IMR-90 (cell line): ENCODE measurements at regions not wholly inside any gene's neighbourhood (a gene's known extent, or its start where the extent isn't known, plus 50 kb on each side); places are given as distances from the start of the nearest gene placed in this dataset.

Experiments used
- ATAC-seq: fragments of 200-7000 bp; cut with Tn5 transposase; 2 replicates; pipeline ENCODE4 v1.9.1; 2020; ENCODE audit warnings: low read depth, mild to moderate bottlenecking, moderate library complexity
- BruUV-seq: library from RNA; stranded (reverse); fragments of 400-500 nt; replicated peaks from 2 replicates; lab custom pipeline; 2021; lab: Mats Ljungman, UMichigan
- CTCF ChIA-PET: fragments of 300-600 bp; formaldehyde crosslinking; extraction: SDS; loops from one replicate; lab custom pipeline; 2021; ENCODE audit warnings: antibody characterized with exemption; lab: Yijun Ruan, JAX
- POLR2A ChIA-PET: fragments of 300-600 bp; sonication (Branson Sonifier 250); formaldehyde crosslinking; loops from one replicate; lab custom pipeline; 2022; ENCODE audit warnings: antibody characterized with exemption; ENCODE audit not compliant: unreplicated experiment; lab: Charles Lee
- DNase-seq: peaks from one replicate; pipeline ENCODE4 v3.0.0; 2013
- H2AFZ ChIP-seq: replicated peaks from 2 replicates; pipeline ENCODE3; 2013; ENCODE audit warnings: low read length, mild to moderate bottlenecking; ENCODE audit not compliant: poor library complexity
- H2AK5ac ChIP-seq: 2 replicates; pipeline ENCODE4 v1.6.1; 2013; ENCODE audit warnings: low read depth, low read length, inconsistent platforms
- H2AK9ac ChIP-seq: replicated peaks from 2 replicates; pipeline ENCODE3; 2013; ENCODE audit warnings: mild to moderate bottlenecking, low read depth, low read length, moderate library complexity; ENCODE audit not compliant: poor library complexity
- H2BK120ac ChIP-seq: 2 replicates; pipeline ENCODE4 v1.6.1; 2013; ENCODE audit warnings: low read depth, low read length, inconsistent platforms
- H2BK15ac ChIP-seq: 3 replicates; pipeline ENCODE4 v1.6.1; 2013; ENCODE audit warnings: low read depth, low read length, inconsistent platforms
- H2BK20ac ChIP-seq: 2 replicates; pipeline ENCODE4 v1.6.1; 2013; ENCODE audit warnings: low read depth, mild to moderate bottlenecking, inconsistent platforms, low read length, moderate library complexity
- H2BK5ac ChIP-seq: 2 replicates; pipeline ENCODE4 v1.6.1; 2013; ENCODE audit warnings: mild to moderate bottlenecking, low read depth, low read length, inconsistent platforms; ENCODE audit not compliant: poor library complexity, severe bottlenecking
- H3K14ac ChIP-seq: replicated peaks from 2 replicates; pipeline ENCODE4 v1.6.1; 2013; ENCODE audit warnings: low read depth, low read length, inconsistent platforms
- H3K18ac ChIP-seq: 2 replicates; pipeline ENCODE4 v1.6.1; 2013; ENCODE audit warnings: low read depth, low read length, control low read depth
- H3K23ac ChIP-seq: 2 replicates; pipeline ENCODE4 v1.6.1; 2013; ENCODE audit warnings: low read depth, low read length, inconsistent platforms
- H3K27ac ChIP-seq: 2 replicates; pipeline ENCODE4 v1.5.1; 2013; ENCODE audit warnings: mild to moderate bottlenecking, control low read depth, low read length; ENCODE audit not compliant: insufficient read depth
- H3K27me3 ChIP-seq: 2 replicates; pipeline ENCODE4 v1.6.1; 2013; ENCODE audit warnings: low read length; ENCODE audit not compliant: control insufficient read depth, insufficient read depth
- H3K36me3 ChIP-seq: 2 replicates; pipeline ENCODE4 v1.6.1; 2013; ENCODE audit warnings: low read length, mixed read lengths; ENCODE audit not compliant: control insufficient read depth, insufficient read depth
- H3K4ac ChIP-seq: 2 replicates; pipeline ENCODE4 v1.6.1; 2013; ENCODE audit warnings: low read depth, low read length, inconsistent platforms
- H3K4me1 ChIP-seq: 2 replicates; pipeline ENCODE4 v1.6.1; 2013; ENCODE audit warnings: low read length, mixed read lengths; ENCODE audit not compliant: control insufficient read depth, insufficient read depth
- H3K4me2 ChIP-seq: 2 replicates; pipeline ENCODE4 v1.6.1; 2013; ENCODE audit warnings: low read depth, mild to moderate bottlenecking, control low read depth, low read length, moderate library complexity
- H3K4me3 ChIP-seq: 2 replicates; pipeline ENCODE4 v1.5.1; 2013; ENCODE audit warnings: low read depth, mild to moderate bottlenecking, control low read depth, low read length, moderate library complexity; ENCODE audit not compliant: insufficient read depth
- H3K56ac ChIP-seq: 2 replicates; pipeline ENCODE4 v1.6.1; 2013; ENCODE audit warnings: low read length, inconsistent platforms; ENCODE audit not compliant: insufficient read depth; ENCODE audit errors: extremely low read depth
- H3K79me1 ChIP-seq, 2 experiments: 2 replicates each; pipeline ENCODE4 v1.6.1; 2013; ENCODE audit warnings: low read length in 2 of 2, inconsistent platforms in 1 of 2, low read depth in 1 of 2
- H3K9ac ChIP-seq: 2 replicates; pipeline ENCODE4 v1.6.1; 2013; ENCODE audit warnings: low read depth, low read length, control low read depth
- H3K9me1 ChIP-seq: 2 replicates; pipeline ENCODE4 v1.6.1; 2013; ENCODE audit warnings: low read length, inconsistent platforms; ENCODE audit not compliant: insufficient read depth
- H3K9me3 ChIP-seq: 2 replicates; pipeline ENCODE4 v1.6.1; 2013; ENCODE audit warnings: low read length; ENCODE audit not compliant: control insufficient read depth, insufficient read depth
- H4K20me1 ChIP-seq: 2 replicates; pipeline ENCODE4 v1.6.1; 2013; ENCODE audit warnings: low read length, inconsistent platforms; ENCODE audit not compliant: insufficient read depth
- H4K5ac ChIP-seq: 2 replicates; pipeline ENCODE4 v1.6.1; 2013; ENCODE audit warnings: mild to moderate bottlenecking, low read depth, low read length, control low read depth
- H4K8ac ChIP-seq, 2 experiments: 2 replicates each; pipeline ENCODE4 v1.6.1; 2013; ENCODE audit warnings: low read depth in 2 of 2, low read length in 2 of 2, control low read depth in 1 of 2, inconsistent platforms in 1 of 2
- H4K91ac ChIP-seq: 2 replicates; pipeline ENCODE4 v1.6.1; 2013; ENCODE audit warnings: low read depth, low read length, inconsistent platforms; ENCODE audit not compliant: insufficient read depth
- BHLHE40 ChIP-seq: fragments of 150-350 bp; IDR thresholded peaks from 2 replicates; pipeline ENCODE4 v1.6.1; 2016; ENCODE audit warnings: mild to moderate bottlenecking, low read depth, low read length
- CHD1 ChIP-seq: IDR thresholded peaks from 2 replicates; pipeline ENCODE4 v1.6.1; 2012; ENCODE audit warnings: low read depth, low read length, improper control_type of control experiment
- MAFK ChIP-seq: IDR thresholded peaks from 2 replicates; pipeline ENCODE4 v1.6.1; 2012; ENCODE audit warnings: low read depth, low read length, improper control_type of control experiment
- MAZ ChIP-seq: IDR thresholded peaks from 2 replicates; pipeline ENCODE4 v1.6.1; 2012; ENCODE audit warnings: low read depth, mild to moderate bottlenecking, low read length, improper control_type of control experiment, moderate library complexity, borderline replicate concordance
- POLR2A ChIP-seq: IDR thresholded peaks from 2 replicates; pipeline ENCODE4 v1.6.1; 2012; ENCODE audit warnings: mild to moderate bottlenecking, low read depth, low read length
- RAD21 ChIP-seq: IDR thresholded peaks from 2 replicates; pipeline ENCODE4 v1.6.1; 2012; ENCODE audit warnings: low read length, improper control_type of control experiment
- RCOR1 ChIP-seq: IDR thresholded peaks from 2 replicates; pipeline ENCODE4 v1.6.1; 2012; ENCODE audit warnings: mild to moderate bottlenecking, low read length, improper control_type of control experiment; ENCODE audit not compliant: insufficient replicate concordance
- SMC3 ChIP-seq: fragments of 150-350 bp; IDR thresholded peaks from 2 replicates; pipeline ENCODE4 v1.6.1; 2016; ENCODE audit warnings: low read depth, mild to moderate bottlenecking, antibody characterized with exemption, low read length, moderate library complexity
- USF2 ChIP-seq: fragments of 150-350 bp; IDR thresholded peaks from 2 replicates; pipeline ENCODE4 v1.6.1; 2017; ENCODE audit warnings: mild to moderate bottlenecking, antibody characterized with exemption, low read length, low read depth
- WGBS, 2 experiments: methylation state at CpG; one replicate each; pipeline versions ENCODE4 v1.1.5 to v1.1.7; 2013; ENCODE audit warnings: missing lambda C conversion rate in 2 of 2; ENCODE audit not compliant: insufficient read length in 1 of 2; ENCODE audit errors: extremely low coverage in 2 of 2; 5-methylcytosine and 5-hydroxymethylcytosine counted together
- dilution Hi-C: fragments of 300-500 bp; cut with HindIII; formaldehyde crosslinking; loops from one replicate; pipeline ENCODE4 v1.14.3; 2018; ENCODE audit warnings: low sequenced_read_pairs; ENCODE audit not compliant: unreplicated experiment
- in situ Hi-C: fragments of 300-500 bp; cut with MboI; formaldehyde crosslinking; loops from 3 replicates; pipeline ENCODE4 v1.14.3; 2019; ENCODE audit warnings: low sequenced_read_pairs, inconsistent platforms, mixed read lengths
- intact Hi-C: fragments of 100-400 bp; cut with micrococcal nuclease; formaldehyde crosslinking; loops from 2 replicates; pipeline ENCODE4 v1.10.0; 2022

GRCh38 chr16:72480911-72481310 lies 309.0 kb upstream of the PMFBP1 start:
- Histone ChIP-seq H2AK9ac (no peak overlapping the region), H3K79me1 (no peaks in the 10 kb centered on the region), H2BK5ac (no peak overlapping the region), H2BK120ac (no peak overlapping the region), H4K5ac (no peak overlapping the region), H3K9me1 (no peaks in the 10 kb centered on the region; the same call in 1 of the 2 replicates), H3K4me2 (no peak overlapping the region), H3K14ac (no peak overlapping the region), H2BK15ac (no peak overlapping the region), H3K36me3 (no peaks in the 10 kb centered on the region), H3K4me3 (no peak overlapping the region), H3K4me1 (peaks cover 1% of the 10 kb centered on the region; the same call in 1 of the 2 replicates), H3K9me3 (no peaks in the 10 kb centered on the region), H2AFZ (no peak overlapping the region), H3K23ac (no peak overlapping the region), H2BK20ac (no peak overlapping the region), H3K4ac (no peak overlapping the region), H3K9ac (no peak overlapping the region), H3K18ac (no peak overlapping the region), H3K56ac (no peak overlapping the region), H2AK5ac (no peak overlapping the region), H4K91ac (no peak overlapping the region), H3K27ac (no peak overlapping the region), H4K20me1 (no peaks in the 10 kb centered on the region), H3K27me3 (no peaks in the 10 kb centered on the region), H4K8ac (no peak overlapping the region)
- POLR2A ChIA-PET, result no interaction called here
- in situ Hi-C loops (no loop called here), dilution Hi-C loops (no loop called here), intact Hi-C loops (no loop called here)
- CTCF ChIA-PET, result no interaction called here
- ATAC-seq, result no peak
- TF ChIP-seq CHD1 (no peak), RCOR1 (no peak), BHLHE40 (no peak), MAZ (no peak), SMC3 (no peak), POLR2A (no peak), USF2 (no peak), MAFK (no peak), RAD21 (no peak)
- no CpG with 5 or more reads among the region's 2 CpGs for WGBS, 2 experiments
- no peak for DNase-seq
- no TSS peak for BruUV-seq
